ENCODE measurements at regions not wholly inside any gene's neighbourhood (a gene's known extent, or its start where the extent isn't known, plus 50 kb on each side); places are given as distances from the start of the nearest gene placed in this dataset.

DNA sequence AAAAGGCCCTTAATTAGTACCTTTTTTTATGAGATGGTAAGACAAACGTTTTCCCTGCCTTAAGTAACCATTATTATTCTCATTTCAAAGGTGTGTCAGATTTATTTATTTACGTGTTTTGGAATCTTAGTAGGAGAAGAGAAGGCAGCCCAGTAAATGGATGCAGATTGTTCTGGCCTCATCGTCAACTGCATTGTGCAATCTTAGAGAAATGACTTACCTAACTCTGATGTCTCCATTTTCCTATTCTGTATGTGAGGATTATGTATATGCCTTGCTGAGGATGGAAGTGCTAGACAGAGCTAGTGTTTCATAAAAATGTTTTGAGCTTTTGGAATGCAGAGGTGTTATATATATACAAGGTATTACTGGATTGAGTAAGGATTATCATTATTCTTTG, 97.0 kb upstream of the JAG1 start:
- Histone ChIP-seq H2BK5ac (ENCODE audit: low read depth, low read length) (no peak overlapping the region), H2AK5ac (ENCODE audit: low read depth, low read length) (no peak overlapping the region), H2BK12ac (ENCODE audit: low read depth, low read length) (no peak overlapping the region), H3K4me1 (replicated peaks in 1 of 4; ENCODE audit: control insufficient read depth in 3 of 4, insufficient read depth in 4 of 4, low read length in 3 of 4) (peaks cover 0 to 6% (median 3%) of the 10 kb centered on the region in 4 experiments; a peak in 4 of 7 replicates), H2BK20ac (ENCODE audit: low read length) (no peak overlapping the region), H3K9ac (replicated peaks in 1 of 4; ENCODE audit: extremely low read depth in 1 of 4, low read depth in 3 of 4, low read length in 3 of 4) (no peak overlapping the region), H2BK15ac (ENCODE audit: low read length) (no peak overlapping the region), H2AFZ (ENCODE audit: low read length) (no peak overlapping the region), H4K8ac (ENCODE audit: extremely low read depth, insufficient read depth, low read length) (no peak overlapping the region), H3K4ac (replicated peaks; ENCODE audit: insufficient read length, low read depth, low read length) (no peak overlapping the region), H3K79me2 (ENCODE audit: control insufficient read depth in 1 of 2, insufficient read depth in 2 of 2, low read length in 2 of 2) (no peaks in the 10 kb centered on the region), H4K20me1 (replicated peaks in 1 of 2; ENCODE audit: control insufficient read depth in 1 of 2, insufficient read depth in 2 of 2, low read length in 2 of 2) (no peaks in the 10 kb centered on the region), H3K4me2 (ENCODE audit: insufficient read depth in 1 of 2, low read depth in 2 of 2, low read length in 2 of 2) (no peak overlapping the region), H3K27ac (ENCODE audit: low read depth, low read length) (no peak overlapping the region), H3K18ac (ENCODE audit: extremely low read depth, low read length) (no peak overlapping the region), H4K91ac (replicated peaks; ENCODE audit: insufficient read length, low read length) (no peak overlapping the region), H3K23me2 (ENCODE audit: low read depth, low read length) (no peaks in the 10 kb centered on the region; the same call in 1 of the 2 replicates), H3K23ac (ENCODE audit: insufficient read length) (no peak overlapping the region), H3K36me3 (ENCODE audit: control insufficient read depth in 2 of 4, insufficient read depth in 4 of 4, low read length in 3 of 4) (no peaks in the 10 kb centered on the region), H3K14ac (ENCODE audit: insufficient read length) (no peak overlapping the region), H3K27me3 (replicated peaks in 1 of 4; ENCODE audit: control insufficient read depth in 3 of 4, extremely low read depth in 1 of 4, insufficient read depth in 3 of 4, low read length in 3 of 4) (no peaks in the 10 kb centered on the region), H3K56ac (replicated peaks; ENCODE audit: insufficient read length, low read depth, low read length) (no peak overlapping the region), H4K5ac (ENCODE audit: insufficient read length, low read depth, low read length) (no peak overlapping the region), H3K9me3 (ENCODE audit: insufficient read depth in 2 of 2, low read depth in 1 of 2, low read length in 1 of 2) (no peaks in the 10 kb centered on the region), H2BK120ac (replicated peaks; ENCODE audit: low read depth, low read length) (no peak overlapping the region), H3K79me1 (ENCODE audit: low read depth, low read length) (no peaks in the 10 kb centered on the region), H3K4me3 (ENCODE audit: extremely low read depth in 1 of 4, insufficient read depth in 2 of 4, low read depth in 3 of 4, low read length in 4 of 4) (no peak overlapping the region)
- 96% methylated on average over 3 of the region's 3 CpGs; no CpG with 5 or more reads in 1 of the 2 experiments for WGBS, 2 experiments (ENCODE audit: extremely low coverage in 1 of 2, insufficient coverage in 1 of 2, insufficient read length in 1 of 2, insufficient replicate concordance in 2 of 2, low coverage in 1 of 2, low lambda C conversion rate in 2 of 2, missing lambda C conversion rate in 1 of 2)
- no peak for TF ChIP-seq SUZ12 (IDR thresholded peaks at IDR 0.05; ENCODE audit: low read length)
- TF ChIP-seq SIN3A (conservative IDR thresholded peaks at IDR 0.05 in 1 of 2, IDR thresholded peaks at IDR 0.05 in 1 of 2; ENCODE audit: low read depth in 1 of 2, low read length in 2 of 2): no peak
- TF ChIP-seq TCF12 (IDR thresholded peaks at IDR 0.05; ENCODE audit: low read depth, low read length): no peak
- TF ChIP-seq MAX (IDR thresholded peaks at IDR 0.05): no peak
- TF ChIP-seq CHD1 (IDR thresholded peaks at IDR 0.05; ENCODE audit: low read depth, low read length): no peak
- FAIRE-seq (no peak), DNase-seq (ENCODE audit: low read depth in 1 of 2, low spot score in 2 of 2) (no peak)
- ChIA-PET CTCF (ENCODE audit: partially characterized antibody) (interaction anchor here (0.7 kb wide), 1 partner anchor 166 kb away, joined by 3 read pairs; no protein-coding TSS in a partner anchor), POLR2A (ENCODE audit: partially characterized antibody) (no interaction called here)

Measured in H1 (cell line).